Natural killer cell (primary cell): ENCODE measurements at regions not wholly inside any gene's neighbourhood (a gene's known extent, or its start where the extent isn't known, plus 50 kb on each side); places are given as distances from the start of the nearest gene placed in this dataset.

Source experiments
- ATAC-seq, 3 donors: fragments of 150-1000 bp in 2 of 3; fragments of 200-7000 bp in 1 of 3; cut with Tn5 transposase; 1 replicate in 1 of 3; 2 replicates in 2 of 3; pipeline ENCODE4 v1.10.0; 2021; ENCODE audit warnings: mild to moderate bottlenecking in 2 of 3, moderate library complexity in 2 of 3
- DNase-seq, 2 donors: peaks; one replicate each; pipeline versions ENCODE4 v3.0.0 to v3.0.0-alpha.2; 2013 to 2021; ENCODE audit warnings: mixed read lengths in 1 of 2
- H3K27ac ChIP-seq: one replicate; pipeline ENCODE4 v1.5.1; 2013; ENCODE audit warnings: mild to moderate bottlenecking, low read length
- H3K27me3 ChIP-seq: one replicate; pipeline ENCODE4 v1.6.1; 2013; ENCODE audit warnings: low read length; ENCODE audit not compliant: control insufficient read depth, insufficient read depth
- H3K36me3 ChIP-seq: one replicate; pipeline ENCODE4 v1.6.1; 2013; ENCODE audit warnings: low read length; ENCODE audit not compliant: control insufficient read depth, insufficient read depth
- H3K4me1 ChIP-seq: one replicate; pipeline ENCODE4 v1.6.1; 2013; ENCODE audit warnings: low read length; ENCODE audit not compliant: control insufficient read depth, insufficient read depth
- H3K4me3 ChIP-seq: one replicate; pipeline ENCODE4 v1.5.1; 2013; ENCODE audit warnings: low read length
- H3K9me3 ChIP-seq: one replicate; pipeline ENCODE4 v1.6.1; 2013; ENCODE audit warnings: low read length; ENCODE audit not compliant: control insufficient read depth, insufficient read depth
- H3K27ac Mint-ChIP-seq, 2 donors: one replicate each; pipeline ENCODE4 v1.8.0; 2022; ENCODE audit warnings: mild to moderate bottlenecking in 2 of 2, mixed read lengths in 2 of 2, moderate library complexity in 1 of 2
- H3K27me3 Mint-ChIP-seq, 2 donors: one replicate each; pipeline ENCODE4 v1.8.0; 2022; ENCODE audit warnings: low read depth in 2 of 2, mixed read lengths in 2 of 2
- H3K36me3 Mint-ChIP-seq: one replicate; pipeline ENCODE4 v1.8.0; 2022; ENCODE audit warnings: mixed read lengths
- H3K4me1 Mint-ChIP-seq, 2 donors: one replicate each; pipeline ENCODE4 v1.8.0; 2022; ENCODE audit warnings: mixed read lengths in 2 of 2
- H3K4me3 Mint-ChIP-seq: one replicate; pipeline ENCODE4 v1.8.0; 2022; ENCODE audit warnings: mild to moderate bottlenecking, moderate library complexity, mixed read lengths
- H3K9me3 Mint-ChIP-seq, 2 donors: one replicate each; pipeline ENCODE4 v1.8.0; 2022; ENCODE audit warnings: mixed read lengths in 2 of 2
- CTCF ChIP-seq: fragments of 200-600 bp; IDR thresholded peaks from one replicate; pipeline ENCODE4 v1.8.0; 2022; ENCODE audit warnings: antibody characterized with exemption
- whole genome bisulfite sequencing: methylation state at CpG from one replicate; pipeline ENCODE4 v1.1.7; 2013; ENCODE audit warnings: missing lambda C conversion rate; ENCODE audit not compliant: insufficient coverage; 5-methylcytosine and 5-hydroxymethylcytosine counted together
- intact Hi-C: fragments of 100-400 bp; cut with micrococcal nuclease; formaldehyde crosslinking; loops from one replicate; pipeline ENCODE4 v1.14.2; 2022

- Mint-ChIP-seq H3K4me1 (no peaks in the 10 kb centered on the region), H3K27me3 (peaks cover 27 to 36% of the 10 kb centered on the region in 2 donors), H3K9me3 (no peaks in the 10 kb centered on the region), H3K27ac (no peak overlapping the region), H3K36me3 (no peaks in the 10 kb centered on the region), H3K4me3 (no peak overlapping the region)
- no peak overlapping the region for H3K4me3 ChIP-seq
- 87% methylated on average over 3 of the region's 4 CpGs for WGBS
- H3K27ac ChIP-seq, result no peak overlapping the region
- H3K27me3 ChIP-seq, result no peaks in the 10 kb centered on the region
- no peaks in the 10 kb centered on the region for H3K9me3 ChIP-seq
- TF ChIP-seq CTCF, result no peak
- H3K4me1 ChIP-seq, result no peaks in the 10 kb centered on the region
- DNase-seq (no peak), ATAC-seq (no peak)
- H3K36me3 ChIP-seq, result no peaks in the 10 kb centered on the region
- intact Hi-C loops, result no loop called here
These were observed 130.6 kb downstream of the RPL22L1 start for GRCh38 chr3:170739410-170739809.

- intact Hi-C loops, result no loop called here
These were observed 131.2 kb downstream of the RPL22L1 start for GRCh38 chr3:170738766-170739165.

GRCh38 chr3:170737498-170738162 lies 132.4 kb downstream of the RPL22L1 start:
- Histone ChIP-seq H3K4me1 (no peaks in the 10 kb centered on the region), H3K4me3 (no peak overlapping the region), H3K9me3 (no peaks in the 10 kb centered on the region), H3K27ac (no peak overlapping the region), H3K36me3 (no peaks in the 10 kb centered on the region), H3K27me3 (no peaks in the 10 kb centered on the region)
- H3K4me1 Mint-ChIP-seq, result no peaks in the 10 kb centered on the region
- H3K36me3 Mint-ChIP-seq, result no peaks in the 10 kb centered on the region
- H3K27ac Mint-ChIP-seq, result no peak overlapping the region
- intact Hi-C loops, result no loop called here
- ATAC-seq (no peak), DNase-seq (no peak)
- H3K9me3 Mint-ChIP-seq, result no peaks in the 10 kb centered on the region
- no peak for TF ChIP-seq CTCF
- H3K27me3 Mint-ChIP-seq, result peaks cover 34 to 45% of the 10 kb centered on the region in 2 donors
- WGBS, result 96% methylated on average over 1 of the region's 3 CpGs
- H3K4me3 Mint-ChIP-seq, result no peak overlapping the region

More at GRCh38 chr3:170738766-170739165, 131.2 kb downstream of the RPL22L1 start:
- ATAC-seq (no peak), DNase-seq (no peak)
- Mint-ChIP-seq H3K9me3 (no peaks in the 10 kb centered on the region), H3K36me3 (no peaks in the 10 kb centered on the region), H3K4me3 (no peak overlapping the region), H3K4me1 (no peaks in the 10 kb centered on the region), H3K27me3 (peaks cover 31 to 42% of the 10 kb centered on the region in 2 donors), H3K27ac (no peak overlapping the region)
- WGBS, result 81% methylated on average over 3 of the region's 3 CpGs
- H3K4me1 ChIP-seq, result no peaks in the 10 kb centered on the region
- H3K36me3 ChIP-seq, result no peaks in the 10 kb centered on the region
- H3K9me3 ChIP-seq, result no peaks in the 10 kb centered on the region
- H3K27me3 ChIP-seq, result no peaks in the 10 kb centered on the region
- H3K4me3 ChIP-seq, result no peak overlapping the region
- no peak for TF ChIP-seq CTCF
- H3K27ac ChIP-seq, result no peak overlapping the region

- Mint-ChIP-seq H3K27ac (no peak overlapping the region), H3K27me3 (peaks cover 32 to 44% of the 10 kb centered on the region in 2 donors), H3K4me3 (no peak overlapping the region), H3K9me3 (no peaks in the 10 kb centered on the region), H3K4me1 (no peaks in the 10 kb centered on the region), H3K36me3 (no peaks in the 10 kb centered on the region)
- H3K4me1 ChIP-seq, result no peaks in the 10 kb centered on the region
- no peak overlapping the region for H3K27ac ChIP-seq
- ATAC-seq (no peak), DNase-seq (no peak)
- intact Hi-C loops, result no loop called here
- no peak for TF ChIP-seq CTCF
- no peaks in the 10 kb centered on the region for H3K27me3 ChIP-seq
- H3K9me3 ChIP-seq, result no peaks in the 10 kb centered on the region
- 90% methylated on average over 2 of the region's 2 CpGs for WGBS
- H3K4me3 ChIP-seq, result no peak overlapping the region
- H3K36me3 ChIP-seq, result no peaks in the 10 kb centered on the region
These were observed 134.2 kb downstream of the RPL22L1 start for GRCh38 chr3:170735821-170736220.
